ENCODE measurements at regions not wholly inside any gene's neighbourhood (a gene's known extent, or its start where the extent isn't known, plus 50 kb on each side); places are given as distances from the start of the nearest gene placed in this dataset.

GRCh38 chr4:12170308-12170707 lies 741.6 kb upstream of the HS3ST1 start:
- no peak overlapping the region for H2AFZ ChIP-seq (ENCODE audit: low read depth)
- CTCF ChIA-PET = no interaction called here

More at GRCh38 chr4:12170308-12170707, 741.6 kb upstream of the HS3ST1 start:
- POLR2A ChIA-PET = no interaction called here
- Histone ChIP-seq H4K20me1 (ENCODE audit: insufficient read depth) (no peaks in the 10 kb centered on the region), H3K9ac (no peak overlapping the region), H3K4me2 (no peak overlapping the region), H3K4me1 (ENCODE audit: control insufficient read depth in 1 of 2, insufficient read depth in 2 of 2, low read depth in 1 of 2, low read length in 1 of 2) (no peaks in the 10 kb centered on the region), H3K9me3 (no peaks in the 10 kb centered on the region; the same call in 1 of the 2 replicates), H3K4me3 (ENCODE audit: low read depth in 2 of 2, low read length in 1 of 2) (no peak overlapping the region), H3K27ac (ENCODE audit: low read depth in 2 of 2, low read length in 1 of 2) (no peak overlapping the region), H3F3A (replicated peaks; ENCODE audit: insufficient read depth) (no peaks in the 10 kb centered on the region), H3K27me3 (ENCODE audit: insufficient read depth) (no peaks in the 10 kb centered on the region), H3K9me2 (no peaks in the 10 kb centered on the region), H3K79me2 (ENCODE audit: insufficient read depth) (no peaks in the 10 kb centered on the region), H3K36me3 (replicated peaks in 1 of 2; ENCODE audit: control insufficient read depth in 1 of 2, insufficient read depth in 2 of 2, low read length in 1 of 2) (no peaks in the 10 kb centered on the region)
- no peak for DNase-seq
- 6% methylated on average over 4 of the region's 4 CpGs for WGBS (ENCODE audit: low lambda C conversion rate)
- TF ChIP-seq SIN3A (IDR thresholded peaks at IDR 0.05; ENCODE audit: borderline replicate concordance, low read depth, low read length) = no peak
- no peak for TF ChIP-seq RFX5 (IDR thresholded peaks at IDR 0.05; ENCODE audit: low read length)
- no peak for TF ChIP-seq ELF1 (IDR thresholded peaks at IDR 0.05)
- TF ChIP-seq ZBTB33 (IDR thresholded peaks at IDR 0.05; ENCODE audit: borderline replicate concordance, low read depth) = no peak
- no peak for TF ChIP-seq REST (IDR thresholded peaks at IDR 0.05; ENCODE audit: low read depth, low read length)
- no peak for TF ChIP-seq FOXJ3 (CRISPR knock-in tag; IDR thresholded peaks at IDR 0.05)
- no peak for TF ChIP-seq RCOR1 (IDR thresholded peaks at IDR 0.05; ENCODE audit: low read length)
- TF ChIP-seq TEAD4 (IDR thresholded peaks at IDR 0.05; ENCODE audit: borderline replicate concordance, insufficient read depth) = no peak
- no peak for TF ChIP-seq EP300 (IDR thresholded peaks at IDR 0.05; ENCODE audit: borderline replicate concordance in 1 of 2, low read depth in 1 of 2, low read length in 1 of 2)
- no peak for TF ChIP-seq MXI1 (IDR thresholded peaks at IDR 0.05; ENCODE audit: low read depth, low read length)
- TF ChIP-seq TAF1 (IDR thresholded peaks at IDR 0.05; ENCODE audit: borderline replicate concordance, low read depth, low read length) = no peak
- no peak for TF ChIP-seq CHD2 (IDR thresholded peaks at IDR 0.05; ENCODE audit: low read length, partially characterized antibody)
- no peak for TF ChIP-seq PBX3 (IDR thresholded peaks at IDR 0.05)
- no peak for TF ChIP-seq FOSL2 (IDR thresholded peaks at IDR 0.05; ENCODE audit: borderline replicate concordance, low read depth)
- no peak for TF ChIP-seq SMC3 (IDR thresholded peaks at IDR 0.05; ENCODE audit: low read depth, low read length)
- TF ChIP-seq USF2 (IDR thresholded peaks at IDR 0.05; ENCODE audit: borderline replicate concordance, low read depth, low read length) = no peak
- TF ChIP-seq YY1 (IDR thresholded peaks at IDR 0.05; ENCODE audit: low read depth) = no peak
- no peak for TF ChIP-seq FOXM1 (IDR thresholded peaks at IDR 0.05; ENCODE audit: low read depth)
